Large intestine (tissue), 3 donors: ENCODE measurements at regions not wholly inside any gene's neighbourhood (a gene's known extent, or its start where the extent isn't known, plus 50 kb on each side); places are given as distances from the start of the nearest gene placed in this dataset.

Experiments
- DNase-seq, 2 donors: peaks; one replicate each; pipeline versions ENCODE4 v3.0.0 to v3.0.0-alpha.2; 2013
- H3K27ac ChIP-seq: one replicate; pipeline ENCODE4 v1.5.1; 2013; ENCODE audit warnings: low read length
- H3K27me3 ChIP-seq: 2 replicates; pipeline ENCODE4 v1.6.1; 2013; ENCODE audit warnings: low read length; ENCODE audit not compliant: control insufficient read depth, insufficient read depth
- H3K36me3 ChIP-seq: 2 replicates; pipeline ENCODE4 v1.6.1; 2013; ENCODE audit warnings: low read length; ENCODE audit not compliant: control insufficient read depth, insufficient read depth
- H3K4me1 ChIP-seq: one replicate; pipeline ENCODE4 v1.6.1; 2013; ENCODE audit warnings: low read length; ENCODE audit not compliant: control insufficient read depth, insufficient read depth
- H3K4me3 ChIP-seq: one replicate; pipeline ENCODE4 v1.5.1; 2013; ENCODE audit warnings: low read length
- H3K9me3 ChIP-seq: one replicate; pipeline ENCODE4 v1.6.1; 2013; ENCODE audit warnings: mild to moderate bottlenecking, low read depth, low read length, moderate library complexity; ENCODE audit not compliant: control insufficient read depth
- WGBS: methylation state at CpG from one replicate; pipeline ENCODE4 v1.1.5; 2013; ENCODE audit warnings: low lambda C conversion rate; ENCODE audit not compliant: insufficient coverage; 5-methylcytosine and 5-hydroxymethylcytosine counted together

DNA sequence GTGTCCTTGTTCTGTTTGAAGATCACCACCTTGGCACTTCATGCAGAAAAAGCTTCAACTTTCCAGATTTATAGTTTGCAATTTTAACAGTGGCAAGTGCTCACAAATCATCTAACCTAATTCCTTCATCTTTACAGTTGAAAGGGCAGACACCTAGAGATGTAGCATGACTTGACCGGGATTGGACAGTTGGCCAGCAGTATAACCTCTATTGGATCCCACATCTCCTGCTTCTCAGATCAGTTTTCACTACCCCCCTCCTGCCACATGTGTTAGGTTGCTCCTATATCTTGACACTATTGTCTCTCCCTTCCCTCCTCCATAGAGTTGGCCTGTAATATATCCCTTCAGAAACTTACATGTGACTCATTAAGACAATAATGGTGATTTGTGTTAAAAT, 206.0 kb upstream of the SEMA6D start:
- no peaks in the 10 kb centered on the region for H3K36me3 ChIP-seq
- DNase-seq = no peak
- H3K4me3 ChIP-seq = no peak overlapping the region
- H3K4me1 ChIP-seq = no peaks in the 10 kb centered on the region
- no CpG with 5 or more reads among the region's 1 CpG for whole genome bisulfite sequencing
- no peaks in the 10 kb centered on the region for H3K27me3 ChIP-seq
- no peaks in the 10 kb centered on the region for H3K9me3 ChIP-seq
- H3K27ac ChIP-seq = no peak overlapping the region

DNA sequence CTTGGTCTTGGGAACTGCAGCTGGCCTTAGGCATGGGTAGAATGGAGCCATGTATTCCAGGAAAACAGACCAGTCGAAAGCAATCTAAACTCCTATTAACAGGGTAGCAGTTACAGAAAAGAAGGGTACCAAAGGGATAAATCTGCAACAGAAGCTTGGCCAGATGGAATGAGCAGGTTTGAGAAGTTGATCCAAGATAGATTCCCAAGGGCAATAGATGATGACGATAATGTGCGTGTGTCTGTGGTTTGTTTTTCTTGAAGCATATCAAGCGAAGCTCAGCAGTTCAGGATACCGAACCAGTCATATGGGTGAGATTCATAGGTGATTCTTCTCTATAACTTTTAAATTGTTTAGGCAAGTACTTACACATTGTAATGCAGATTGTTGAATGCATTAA, 203.8 kb upstream of the SEMA6D start:
- Histone ChIP-seq H3K36me3 (no peaks in the 10 kb centered on the region), H3K27me3 (no peaks in the 10 kb centered on the region), H3K27ac (no peak overlapping the region), H3K4me1 (no peaks in the 10 kb centered on the region), H3K4me3 (no peak overlapping the region), H3K9me3 (no peaks in the 10 kb centered on the region)
- WGBS = 94% methylated on average over 2 of the region's 5 CpGs
- no peak for DNase-seq

DNA sequence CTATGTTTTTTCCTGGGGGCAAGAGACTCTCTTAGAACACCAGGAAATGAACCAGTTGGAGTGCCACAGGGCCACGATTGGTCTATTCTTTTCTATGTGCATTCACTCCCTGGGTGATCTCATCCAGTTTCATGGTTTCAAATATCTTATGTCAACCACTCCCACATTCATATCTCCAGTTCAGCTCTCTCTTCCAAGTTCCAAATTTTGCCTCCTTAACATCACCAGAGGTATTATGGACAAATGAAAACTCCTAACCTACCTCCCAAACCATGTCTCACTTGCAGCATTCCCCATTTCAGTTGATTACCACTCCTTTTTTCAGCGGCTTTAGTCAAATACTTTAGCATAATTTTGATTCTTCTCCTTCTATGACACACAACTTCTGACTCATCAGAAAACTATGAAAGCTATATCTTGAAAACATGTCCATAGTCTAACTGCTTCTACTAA, 203.1 kb upstream of the SEMA6D start:
- Histone ChIP-seq H3K27ac (no peak overlapping the region), H3K36me3 (no peaks in the 10 kb centered on the region), H3K4me1 (no peaks in the 10 kb centered on the region), H3K9me3 (no peaks in the 10 kb centered on the region), H3K4me3 (no peak overlapping the region), H3K27me3 (no peaks in the 10 kb centered on the region)
- WGBS = 65% methylated on average over 2 of the region's 2 CpGs
- peak in 1 of 2 donors; percentile 24 for DNase-seq

DNA sequence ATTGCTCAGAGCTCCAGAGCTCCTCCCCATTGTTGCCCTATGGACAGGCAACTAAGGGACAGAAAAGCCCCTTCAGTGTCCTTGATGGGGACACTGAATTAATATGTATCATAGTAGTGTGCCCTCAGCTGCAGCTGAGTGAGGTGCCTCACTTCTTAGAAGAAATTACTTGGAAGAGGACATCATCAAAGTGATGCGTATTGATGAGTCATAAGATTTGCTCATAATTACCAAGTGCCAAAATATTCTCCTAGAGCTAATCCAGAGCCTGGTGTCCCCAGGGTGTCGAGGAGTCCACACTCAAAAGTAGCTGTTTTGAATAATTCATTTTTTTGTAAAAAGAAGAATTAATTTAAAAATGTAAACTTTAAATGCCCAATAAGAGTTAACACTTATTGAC, 200.7 kb upstream of the SEMA6D start:
- DNase-seq = no peak
- H3K36me3 ChIP-seq = no peaks in the 10 kb centered on the region
- H3K4me1 ChIP-seq = no peaks in the 10 kb centered on the region
- H3K27ac ChIP-seq = no peak overlapping the region
- H3K9me3 ChIP-seq = no peaks in the 10 kb centered on the region
- no CpG with 5 or more reads among the region's 2 CpGs for whole genome bisulfite sequencing
- no peak overlapping the region for H3K4me3 ChIP-seq
- no peaks in the 10 kb centered on the region for H3K27me3 ChIP-seq

DNA sequence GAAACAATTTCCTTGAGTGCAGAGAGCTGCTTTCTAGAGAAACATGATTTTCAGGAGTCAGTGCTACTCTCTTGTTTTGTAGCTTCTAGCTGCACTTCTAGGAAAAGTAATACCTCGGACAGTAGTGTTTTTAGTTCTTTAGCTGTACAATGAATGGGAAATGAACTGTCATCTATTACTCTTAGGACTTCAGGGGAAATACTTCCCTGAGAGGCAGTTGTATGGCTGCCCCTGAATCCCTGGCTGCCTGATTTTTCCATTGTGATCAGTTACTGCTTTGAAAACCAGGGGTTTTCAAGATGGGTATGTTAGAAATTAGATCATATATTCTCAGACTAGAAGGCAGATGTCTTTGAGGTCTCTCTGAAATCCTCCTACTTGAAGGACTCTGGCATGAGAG, 200.3 kb upstream of the SEMA6D start:
- Histone ChIP-seq H3K4me3 (no peak overlapping the region), H3K9me3 (no peaks in the 10 kb centered on the region), H3K27me3 (no peaks in the 10 kb centered on the region), H3K27ac (no peak overlapping the region), H3K4me1 (no peaks in the 10 kb centered on the region), H3K36me3 (no peaks in the 10 kb centered on the region)
- DNase-seq = no peak
- whole genome bisulfite sequencing = no CpG with 5 or more reads among the region's 1 CpG

DNA sequence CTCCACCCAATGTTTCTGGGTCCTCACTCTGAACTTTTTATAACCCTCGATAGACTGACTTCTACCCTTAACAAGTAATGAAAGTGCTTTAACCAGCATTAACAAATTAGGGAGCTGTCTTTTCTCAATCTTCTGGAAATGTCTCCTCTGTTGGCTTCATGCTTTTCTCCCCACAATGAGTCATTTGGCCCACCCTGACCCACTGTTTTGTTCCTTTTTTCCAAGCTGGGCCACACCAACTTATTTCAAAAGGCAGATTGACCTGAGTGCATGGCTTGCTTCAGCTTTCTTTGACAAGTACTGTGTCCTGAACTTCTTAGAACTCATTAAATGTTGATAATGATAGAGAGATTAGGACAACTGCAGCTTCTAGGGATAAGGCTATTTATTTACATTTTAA, 199.6 kb upstream of the SEMA6D start:
- Histone ChIP-seq H3K9me3 (no peaks in the 10 kb centered on the region), H3K27me3 (no peaks in the 10 kb centered on the region), H3K4me1 (no peaks in the 10 kb centered on the region), H3K4me3 (no peak overlapping the region), H3K27ac (no peak overlapping the region), H3K36me3 (no peaks in the 10 kb centered on the region)
- WGBS = 50% methylated on average over 1 of the region's 1 CpG
- no peak for DNase-seq

DNA sequence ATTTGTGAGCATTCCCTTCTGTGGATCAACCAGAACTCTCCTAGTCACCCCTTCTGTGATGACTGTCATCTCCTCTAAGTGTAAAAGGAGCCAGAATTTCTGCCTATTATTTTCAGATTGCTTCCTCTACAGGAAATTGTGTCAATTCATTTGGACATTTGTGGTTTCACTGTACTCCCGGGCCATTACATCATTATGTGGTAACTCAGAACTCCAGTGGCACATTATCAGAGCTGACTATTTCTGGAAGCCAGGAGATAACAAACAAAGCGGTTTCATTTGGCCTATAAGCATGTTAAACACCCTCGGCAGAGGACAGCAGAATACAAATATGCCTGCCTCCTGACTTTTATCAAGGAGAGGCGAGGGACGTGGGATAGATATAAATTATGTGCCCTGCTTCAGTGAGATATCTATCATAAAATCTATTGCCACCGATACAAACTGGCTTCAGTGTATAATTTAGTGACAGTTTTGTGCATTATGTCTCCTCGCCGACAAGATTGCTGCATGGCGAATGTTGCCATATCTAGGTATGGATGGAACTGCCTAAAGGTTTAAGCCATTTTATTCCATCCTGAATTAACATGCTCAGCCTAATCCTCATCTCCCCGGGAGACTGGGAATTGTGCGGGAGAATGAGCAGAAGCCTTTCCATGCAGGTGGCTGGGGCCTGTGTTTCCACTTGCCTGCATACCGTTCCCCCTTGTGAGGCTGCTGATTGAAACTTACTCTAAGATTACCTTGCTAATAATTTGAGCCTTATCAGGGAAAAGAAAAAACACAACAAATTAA, 193.4 kb upstream of the SEMA6D start:
- Histone ChIP-seq H3K27ac (no peak overlapping the region), H3K9me3 (no peaks in the 10 kb centered on the region), H3K4me3 (no peak overlapping the region), H3K27me3 (no peaks in the 10 kb centered on the region), H3K36me3 (no peaks in the 10 kb centered on the region), H3K4me1 (no peaks in the 10 kb centered on the region)
- 61% methylated on average over 2 of the region's 12 CpGs for WGBS
- DNase-seq = no peak

DNA sequence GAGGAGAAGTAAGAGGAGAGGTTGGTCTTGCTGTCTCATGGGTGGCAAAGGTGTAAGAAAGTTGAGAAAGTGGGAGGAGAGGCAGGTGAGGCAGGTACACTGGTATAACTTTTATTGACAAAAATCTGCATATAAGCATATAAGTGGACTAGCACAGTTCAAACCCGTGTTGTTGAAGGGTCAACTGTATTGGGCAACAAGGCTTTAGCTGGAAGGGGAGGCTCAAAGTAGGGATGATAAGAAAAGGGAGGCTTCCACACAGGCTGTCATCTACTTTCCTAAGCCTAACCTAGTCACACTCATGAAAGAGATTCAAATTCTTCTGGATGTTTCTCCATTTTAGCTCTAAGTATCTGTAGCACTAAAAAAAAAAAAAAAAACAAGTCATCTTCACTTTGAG, 188.1 kb upstream of the SEMA6D start:
- H3K4me1 ChIP-seq = no peaks in the 10 kb centered on the region
- peak in 1 of 2 donors; percentile 52 for DNase-seq
- no peaks in the 10 kb centered on the region for H3K36me3 ChIP-seq
- no peaks in the 10 kb centered on the region for H3K9me3 ChIP-seq
- no peak overlapping the region for H3K4me3 ChIP-seq
- WGBS = 100% methylated on average over 1 of the region's 1 CpG
- H3K27ac ChIP-seq = no peak overlapping the region
- H3K27me3 ChIP-seq = no peaks in the 10 kb centered on the region

DNA sequence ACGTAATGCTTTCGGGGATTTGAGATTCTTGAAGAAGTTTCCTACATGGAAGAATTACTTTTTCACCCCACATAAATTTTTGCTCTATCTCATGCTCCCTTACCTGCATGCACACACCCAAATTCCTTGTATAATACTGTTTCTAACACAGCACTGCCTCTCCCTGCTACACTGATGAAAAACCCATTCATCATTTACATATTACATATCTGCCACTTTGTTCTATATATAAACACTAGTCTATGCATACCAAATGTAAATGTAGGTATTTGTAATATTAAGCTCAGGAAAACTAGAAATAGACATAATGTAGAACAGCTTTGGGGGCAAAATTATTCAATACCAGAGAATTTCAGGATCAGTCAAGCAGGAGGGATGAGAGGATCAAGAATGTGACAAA, 182.6 kb upstream of the SEMA6D start:
- Histone ChIP-seq H3K9me3 (no peaks in the 10 kb centered on the region), H3K4me1 (no peaks in the 10 kb centered on the region), H3K27ac (no peak overlapping the region), H3K36me3 (no peaks in the 10 kb centered on the region), H3K27me3 (no peaks in the 10 kb centered on the region), H3K4me3 (no peak overlapping the region)
- DNase-seq = no peak
- no CpG with 5 or more reads among the region's 2 CpGs for WGBS

DNA sequence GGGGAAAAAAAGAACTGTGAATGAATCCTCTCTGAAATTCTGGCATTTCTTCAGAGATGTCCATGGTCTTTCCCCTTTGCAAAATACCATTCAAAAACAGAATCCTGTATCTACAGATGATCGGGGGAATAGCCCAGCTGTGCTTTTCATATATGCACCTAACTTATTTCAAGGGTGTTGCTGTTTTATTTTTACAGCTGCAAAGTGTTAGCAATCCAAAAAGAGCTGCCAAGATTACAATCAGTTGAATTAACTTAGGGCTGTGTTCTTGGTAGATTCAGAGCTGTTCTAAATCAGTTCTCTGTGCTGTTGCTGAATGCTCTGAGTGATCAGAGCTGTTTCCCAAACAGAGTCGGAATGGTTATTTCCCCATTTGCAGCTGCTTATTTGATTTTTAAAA, 175.7 kb upstream of the SEMA6D start:
- H3K27ac ChIP-seq = no peak overlapping the region
- no peaks in the 10 kb centered on the region for H3K36me3 ChIP-seq
- DNase-seq = no peak
- H3K9me3 ChIP-seq = no peaks in the 10 kb centered on the region
- 67% methylated on average over 1 of the region's 2 CpGs for WGBS
- no peak overlapping the region for H3K4me3 ChIP-seq
- H3K4me1 ChIP-seq = no peaks in the 10 kb centered on the region
- no peaks in the 10 kb centered on the region for H3K27me3 ChIP-seq
